Vagina (tissue), 2 donors: ENCODE measurements at regions not wholly inside any gene's neighbourhood (a gene's known extent, or its start where the extent isn't known, plus 50 kb on each side); places are given as distances from the start of the nearest gene placed in this dataset.

Source experiments
- DNase-seq, 2 donors: peaks; one replicate each; pipeline ENCODE4 v3.0.0-alpha.2; 2017; ENCODE audit errors: extremely low spot score in 2 of 2
- H3K27ac ChIP-seq: fragments of 200-600 bp; sonication (generic); one replicate; pipeline ENCODE4 v1.5.1; 2019
- H3K27me3 ChIP-seq: fragments of 200-600 bp; sonication (generic); one replicate; pipeline ENCODE4 v1.5.1; 2019
- H3K36me3 ChIP-seq, 2 donors: fragments of 200-600 bp; sonication (generic); one replicate each; pipeline ENCODE4 v1.5.1; 2017 to 2019
- H3K4me1 ChIP-seq: fragments of 200-600 bp; sonication (generic); one replicate; pipeline ENCODE4 v1.5.1; 2019
- H3K4me3 ChIP-seq, 2 donors: fragments of 200-600 bp; sonication (generic); 1 replicate in 1 of 2; 2 replicates in 1 of 2; pipeline ENCODE4 v1.5.1; 2016 to 2019
- H3K9me3 ChIP-seq: fragments of 200-600 bp; sonication (generic); one replicate; pipeline ENCODE4 v1.5.1; 2019
- CTCF ChIP-seq, 3 experiments: fragments of 450-650 bp in 2 of 3; fragments of 200-600 bp in 1 of 3; sonication (generic) in 1 of 3; IDR thresholded peaks; one replicate each; pipeline ENCODE4 v1.5.1; 2017 to 2019; ENCODE audit warnings: antibody characterized with exemption in 3 of 3, mild to moderate bottlenecking in 2 of 3, moderate library complexity in 2 of 3
- POLR2A ChIP-seq, 2 donors: fragments of 450-650 bp; IDR thresholded peaks; one replicate each; pipeline ENCODE4 v1.6.1; 2017; ENCODE audit warnings: antibody characterized with exemption in 2 of 2, mild to moderate bottlenecking in 2 of 2, moderate library complexity in 2 of 2
- POLR2AphosphoS5 ChIP-seq, 2 donors: sonication (generic); formaldehyde crosslinking; IDR thresholded peaks; one replicate each; pipeline ENCODE4 v1.9.0; 2017; ENCODE audit warnings: antibody characterized with exemption in 2 of 2, mild to moderate bottlenecking in 2 of 2, low read depth in 1 of 2; ENCODE audit not compliant: insufficient read depth in 1 of 2
- intact Hi-C: fragments of 100-400 bp; cut with DNase I; formaldehyde crosslinking; loops from one replicate; pipeline ENCODE4 v1.15.1; 2023

GRCh38 chr4:1534095-1534872, 128.0 kb upstream of the NKX1-1 start:
- no peak for TF ChIP-seq CTCF (IDR thresholded peaks at IDR 0.05)
- no peak for TF ChIP-seq POLR2A (IDR thresholded peaks at IDR 0.05)
- no peak for TF ChIP-seq POLR2AphosphoS5 (IDR thresholded peaks at IDR 0.05; ENCODE audit: insufficient read depth in 1 of 2, low read depth in 1 of 2)
- intact Hi-C loops: no loop called here
- no peaks in the 10 kb centered on the region for H3K27me3 ChIP-seq
- H3K4me3 ChIP-seq: no peak overlapping the region
- no peak for DNase-seq
- H3K36me3 ChIP-seq: no peaks in the 10 kb centered on the region
- no peaks in the 10 kb centered on the region for H3K9me3 ChIP-seq
- no peaks in the 10 kb centered on the region for H3K4me1 ChIP-seq
- no peak overlapping the region for H3K27ac ChIP-seq

GRCh38 chr4:1533501-1534064, 127.3 kb upstream of the NKX1-1 start:
- Histone ChIP-seq H3K4me1 (no peaks in the 10 kb centered on the region), H3K4me3 (no peak overlapping the region), H3K27me3 (no peaks in the 10 kb centered on the region), H3K27ac (no peak overlapping the region), H3K36me3 (no peaks in the 10 kb centered on the region), H3K9me3 (no peaks in the 10 kb centered on the region)
- intact Hi-C loops: no loop called here
- TF ChIP-seq CTCF (IDR thresholded peaks at IDR 0.05): no peak
- no peak for TF ChIP-seq POLR2AphosphoS5 (IDR thresholded peaks at IDR 0.05; ENCODE audit: insufficient read depth in 1 of 2, low read depth in 1 of 2)
- no peak for DNase-seq

- TF ChIP-seq CTCF (IDR thresholded peaks at IDR 0.05): no peak
- TF ChIP-seq POLR2A (IDR thresholded peaks at IDR 0.05): no peak
- no peak for TF ChIP-seq POLR2AphosphoS5 (IDR thresholded peaks at IDR 0.05; ENCODE audit: insufficient read depth in 1 of 2, low read depth in 1 of 2)
- DNase-seq: no peak
- Histone ChIP-seq H3K27ac (no peak overlapping the region), H3K36me3 (no peaks in the 10 kb centered on the region), H3K27me3 (no peaks in the 10 kb centered on the region), H3K4me3 (no peak overlapping the region), H3K9me3 (no peaks in the 10 kb centered on the region), H3K4me1 (no peaks in the 10 kb centered on the region)
- intact Hi-C loops: no loop called here
These were observed 126.5 kb upstream of the NKX1-1 start for GRCh38 chr4:1532549-1533395.

- Histone ChIP-seq H3K27ac (no peak overlapping the region), H3K4me3 (no peak overlapping the region), H3K4me1 (no peaks in the 10 kb centered on the region), H3K36me3 (no peaks in the 10 kb centered on the region), H3K27me3 (no peaks in the 10 kb centered on the region), H3K9me3 (no peaks in the 10 kb centered on the region)
- intact Hi-C loops: no loop called here
- TF ChIP-seq CTCF (IDR thresholded peaks at IDR 0.05): no peak
- TF ChIP-seq POLR2AphosphoS5 (IDR thresholded peaks at IDR 0.05; ENCODE audit: insufficient read depth in 1 of 2, low read depth in 1 of 2): no peak
- TF ChIP-seq POLR2A (IDR thresholded peaks at IDR 0.05): no peak
- DNase-seq: no peak
These were observed 125.7 kb upstream of the NKX1-1 start for GRCh38 chr4:1531683-1532548.
